Tibial nerve (tissue), 3 donors: ENCODE measurements at regions not wholly inside any gene's neighbourhood (a gene's known extent, or its start where the extent isn't known, plus 50 kb on each side); places are given as distances from the start of the nearest gene placed in this dataset.

Experiments used
- POLR2A ChIP-seq, 2 donors: fragments of 450-650 bp; IDR thresholded peaks; one replicate each; pipeline ENCODE4 v1.6.1; 2017; ENCODE audit warnings: antibody characterized with exemption in 2 of 2, mild to moderate bottlenecking in 2 of 2, moderate library complexity in 2 of 2
- TF ChIP-seq, protein P1 (sequence below), 5 experiments: fragments of 200-600 bp in 3 of 5; fragments of 450-650 bp in 2 of 5; sonication (generic) in 3 of 5; IDR thresholded peaks; one replicate each; pipeline ENCODE4 v1.5.1; 2016 to 2019; ENCODE audit warnings: antibody characterized with exemption in 5 of 5, mild to moderate bottlenecking in 3 of 5, moderate library complexity in 2 of 5

- TF ChIP-seq, protein P1, sequence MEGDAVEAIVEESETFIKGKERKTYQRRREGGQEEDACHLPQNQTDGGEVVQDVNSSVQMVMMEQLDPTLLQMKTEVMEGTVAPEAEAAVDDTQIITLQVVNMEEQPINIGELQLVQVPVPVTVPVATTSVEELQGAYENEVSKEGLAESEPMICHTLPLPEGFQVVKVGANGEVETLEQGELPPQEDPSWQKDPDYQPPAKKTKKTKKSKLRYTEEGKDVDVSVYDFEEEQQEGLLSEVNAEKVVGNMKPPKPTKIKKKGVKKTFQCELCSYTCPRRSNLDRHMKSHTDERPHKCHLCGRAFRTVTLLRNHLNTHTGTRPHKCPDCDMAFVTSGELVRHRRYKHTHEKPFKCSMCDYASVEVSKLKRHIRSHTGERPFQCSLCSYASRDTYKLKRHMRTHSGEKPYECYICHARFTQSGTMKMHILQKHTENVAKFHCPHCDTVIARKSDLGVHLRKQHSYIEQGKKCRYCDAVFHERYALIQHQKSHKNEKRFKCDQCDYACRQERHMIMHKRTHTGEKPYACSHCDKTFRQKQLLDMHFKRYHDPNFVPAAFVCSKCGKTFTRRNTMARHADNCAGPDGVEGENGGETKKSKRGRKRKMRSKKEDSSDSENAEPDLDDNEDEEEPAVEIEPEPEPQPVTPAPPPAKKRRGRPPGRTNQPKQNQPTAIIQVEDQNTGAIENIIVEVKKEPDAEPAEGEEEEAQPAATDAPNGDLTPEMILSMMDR (IDR thresholded peaks at IDR 0.05), result no peak
- no peak for TF ChIP-seq POLR2A (IDR thresholded peaks at IDR 0.05)
Measured at GRCh38 chr17:65395924-65396323, 165.5 kb downstream of the AXIN2 start.
